Peyer's patch (tissue), 4 donors: ENCODE measurements at regions not wholly inside any gene's neighbourhood (a gene's known extent, or its start where the extent isn't known, plus 50 kb on each side); places are given as distances from the start of the nearest gene placed in this dataset.

Experiments
- DNase-seq, 3 donors: peaks; one replicate each; pipeline ENCODE4 v3.0.0-alpha.2; 2017 to 2019
- H3K27ac ChIP-seq, 4 donors: fragments of 200-600 bp; sonication (generic); one replicate each; pipeline ENCODE4 v1.5.1; 2016 to 2019
- H3K27me3 ChIP-seq, 2 donors: fragments of 200-600 bp; sonication (generic); one replicate each; pipeline ENCODE4 v1.5.1; 2019
- H3K36me3 ChIP-seq, 3 donors: fragments of 200-600 bp; sonication (generic); one replicate each; pipeline ENCODE4 v1.5.1; 2016 to 2019
- H3K4me1 ChIP-seq, 4 donors: fragments of 200-600 bp; sonication (generic); one replicate each; pipeline ENCODE4 v1.5.1; 2016 to 2019
- H3K4me3 ChIP-seq, 4 donors: fragments of 200-600 bp; sonication (generic); 1 replicate in 3 of 4; 2 replicates in 1 of 4; pipeline ENCODE4 v1.5.1; 2016 to 2019; ENCODE audit warnings: mild to moderate bottlenecking in 1 of 4
- H3K9me3 ChIP-seq, 4 donors: fragments of 200-600 bp; sonication (generic); one replicate each; pipeline ENCODE4 v1.5.1; 2016 to 2019; ENCODE audit warnings: mild to moderate bottlenecking in 1 of 4
- POLR2A ChIP-seq, 2 donors: fragments of 450-650 bp; IDR thresholded peaks; one replicate each; pipeline ENCODE4 v1.5.1; 2017; ENCODE audit warnings: antibody characterized with exemption in 2 of 2, mild to moderate bottlenecking in 2 of 2, moderate library complexity in 2 of 2
- TF ChIP-seq, protein P1 (sequence below), 6 experiments: fragments of 450-650 bp in 4 of 6; fragments of 200-600 bp in 2 of 6; sonication (generic) in 1 of 6; IDR thresholded peaks; one replicate each; pipeline ENCODE4 v1.5.1; 2017 to 2019; ENCODE audit warnings: antibody characterized with exemption in 6 of 6, mild to moderate bottlenecking in 3 of 6, moderate library complexity in 1 of 6

DNA sequence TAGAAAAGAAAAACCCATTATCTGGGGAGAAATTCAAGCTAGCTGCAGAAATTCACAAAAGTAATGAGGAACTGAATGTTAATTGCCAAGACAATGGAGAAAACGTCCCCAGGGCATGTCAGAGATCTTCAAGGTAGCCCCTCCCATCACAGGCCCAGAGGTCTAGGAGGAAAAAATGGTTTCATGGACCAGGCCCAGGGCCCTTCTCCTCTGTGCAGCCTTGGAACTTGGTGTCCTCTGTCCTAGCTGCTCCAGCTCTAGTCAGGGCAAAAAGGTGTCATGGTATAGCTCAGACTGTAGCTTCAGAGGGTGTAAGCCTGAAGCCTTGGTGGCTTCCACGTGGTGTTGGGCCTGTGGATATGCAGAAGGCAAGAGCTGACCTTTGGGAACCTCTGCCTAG lies 411.8 kb downstream of the ADRA2A start:
- no peak for DNase-seq
- Histone ChIP-seq H3K4me3 (no peak overlapping the region), H3K9me3 (peaks cover 0 to 12% (median 5%) of the 10 kb centered on the region in 4 donors), H3K27ac (no peak overlapping the region), H3K4me1 (no peaks in the 10 kb centered on the region), H3K36me3 (no peaks in the 10 kb centered on the region), H3K27me3 (no peaks in the 10 kb centered on the region)
- TF ChIP-seq POLR2A (IDR thresholded peaks at IDR 0.05), result no peak
- TF ChIP-seq, protein P1, sequence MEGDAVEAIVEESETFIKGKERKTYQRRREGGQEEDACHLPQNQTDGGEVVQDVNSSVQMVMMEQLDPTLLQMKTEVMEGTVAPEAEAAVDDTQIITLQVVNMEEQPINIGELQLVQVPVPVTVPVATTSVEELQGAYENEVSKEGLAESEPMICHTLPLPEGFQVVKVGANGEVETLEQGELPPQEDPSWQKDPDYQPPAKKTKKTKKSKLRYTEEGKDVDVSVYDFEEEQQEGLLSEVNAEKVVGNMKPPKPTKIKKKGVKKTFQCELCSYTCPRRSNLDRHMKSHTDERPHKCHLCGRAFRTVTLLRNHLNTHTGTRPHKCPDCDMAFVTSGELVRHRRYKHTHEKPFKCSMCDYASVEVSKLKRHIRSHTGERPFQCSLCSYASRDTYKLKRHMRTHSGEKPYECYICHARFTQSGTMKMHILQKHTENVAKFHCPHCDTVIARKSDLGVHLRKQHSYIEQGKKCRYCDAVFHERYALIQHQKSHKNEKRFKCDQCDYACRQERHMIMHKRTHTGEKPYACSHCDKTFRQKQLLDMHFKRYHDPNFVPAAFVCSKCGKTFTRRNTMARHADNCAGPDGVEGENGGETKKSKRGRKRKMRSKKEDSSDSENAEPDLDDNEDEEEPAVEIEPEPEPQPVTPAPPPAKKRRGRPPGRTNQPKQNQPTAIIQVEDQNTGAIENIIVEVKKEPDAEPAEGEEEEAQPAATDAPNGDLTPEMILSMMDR (IDR thresholded peaks at IDR 0.05), result no peak

DNA sequence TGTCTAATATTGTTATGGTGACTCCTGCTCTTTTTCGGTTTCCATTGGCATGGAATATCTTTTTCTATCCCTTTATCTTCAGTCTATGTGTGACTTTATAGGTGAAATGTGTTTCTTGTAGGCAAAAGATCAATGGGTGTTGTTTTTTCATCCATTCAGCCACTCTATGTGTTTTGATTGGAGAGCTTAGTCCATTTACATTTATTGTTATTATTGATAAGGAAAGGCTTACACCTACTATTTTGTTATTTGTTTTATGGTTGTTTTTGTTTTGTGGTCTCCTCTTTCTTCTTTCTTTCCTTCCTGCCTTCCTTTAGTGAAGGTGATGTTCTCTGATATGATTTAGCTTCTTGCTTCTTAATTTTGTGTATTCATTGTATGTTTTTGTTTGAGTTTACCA lies 414.3 kb downstream of the ADRA2A start:
- Histone ChIP-seq H3K27ac (no peak overlapping the region), H3K9me3 (peaks cover 0 to 12% (median 5%) of the 10 kb centered on the region in 4 donors), H3K27me3 (no peaks in the 10 kb centered on the region), H3K4me1 (no peaks in the 10 kb centered on the region), H3K4me3 (no peak overlapping the region), H3K36me3 (no peaks in the 10 kb centered on the region)
- no peak for TF ChIP-seq POLR2A (IDR thresholded peaks at IDR 0.05)
- TF ChIP-seq, protein P1 (IDR thresholded peaks at IDR 0.05), result no peak
- DNase-seq, result no peak

DNA sequence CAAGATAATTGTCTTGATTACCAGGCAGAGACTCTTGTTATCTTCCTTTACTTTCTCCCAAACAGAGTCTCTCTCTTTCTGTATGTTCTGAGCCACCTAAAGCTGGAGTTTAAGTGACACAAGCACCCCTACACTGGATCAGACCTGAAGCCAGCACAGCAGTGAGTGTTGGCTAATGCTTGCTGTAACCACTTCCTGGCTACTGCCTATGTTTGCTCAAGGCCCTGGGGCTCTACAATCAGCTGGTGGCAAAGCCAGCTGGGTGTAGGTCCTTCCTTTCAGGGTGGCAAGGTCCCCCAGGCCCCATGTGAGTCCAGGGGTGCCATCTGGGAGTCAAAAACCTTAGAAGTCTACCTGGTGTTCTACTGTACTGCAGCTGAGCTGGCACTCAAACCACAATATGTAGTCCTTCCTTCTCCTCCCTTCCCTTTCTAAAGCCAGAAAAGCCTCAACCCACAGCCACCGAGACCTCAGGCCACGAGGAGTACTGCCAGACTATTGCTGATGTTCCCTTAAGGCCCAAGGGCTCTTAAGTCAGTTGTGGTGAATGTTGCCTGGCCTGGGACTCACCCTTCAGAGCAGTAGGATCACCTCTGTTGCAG lies 416.3 kb downstream of the ADRA2A start:
- H3K4me1 ChIP-seq, result no peaks in the 10 kb centered on the region
- TF ChIP-seq, protein P1 (IDR thresholded peaks at IDR 0.05), result no peak
- TF ChIP-seq POLR2A (IDR thresholded peaks at IDR 0.05), result no peak
- H3K4me3 ChIP-seq, result no peak overlapping the region
- H3K27ac ChIP-seq, result no peak overlapping the region
- H3K9me3 ChIP-seq, result peaks cover 0 to 12% (median 5%) of the 10 kb centered on the region in 4 donors
- no peaks in the 10 kb centered on the region for H3K36me3 ChIP-seq
- no peak for DNase-seq
- H3K27me3 ChIP-seq, result no peaks in the 10 kb centered on the region

DNA sequence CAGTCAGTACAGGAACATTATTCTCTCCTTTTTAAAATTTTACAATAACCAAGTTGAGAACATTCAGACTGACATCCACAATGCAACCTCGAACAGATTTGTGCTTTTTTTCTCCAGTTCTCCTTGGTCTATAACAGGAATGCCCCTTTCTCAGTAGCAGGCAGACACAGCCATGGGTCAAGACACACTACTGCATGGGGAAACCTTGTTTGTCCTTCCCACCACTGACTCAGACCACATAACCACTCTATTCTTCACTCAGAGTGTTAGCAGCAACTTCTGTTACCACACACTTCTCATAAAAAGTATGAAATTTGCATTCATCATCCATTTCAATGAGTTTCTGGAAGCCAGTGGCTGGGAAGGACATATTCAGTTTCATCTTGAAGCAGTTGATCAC lies 421.7 kb downstream of the ADRA2A start:
- Histone ChIP-seq H3K27ac (no peak overlapping the region), H3K4me1 (no peaks in the 10 kb centered on the region), H3K36me3 (no peaks in the 10 kb centered on the region), H3K9me3 (no peaks in the 10 kb centered on the region), H3K4me3 (no peak overlapping the region), H3K27me3 (no peaks in the 10 kb centered on the region)
- TF ChIP-seq, protein P1 (IDR thresholded peaks at IDR 0.05), result no peak
- no peak for TF ChIP-seq POLR2A (IDR thresholded peaks at IDR 0.05)
- DNase-seq, result no peak

DNA sequence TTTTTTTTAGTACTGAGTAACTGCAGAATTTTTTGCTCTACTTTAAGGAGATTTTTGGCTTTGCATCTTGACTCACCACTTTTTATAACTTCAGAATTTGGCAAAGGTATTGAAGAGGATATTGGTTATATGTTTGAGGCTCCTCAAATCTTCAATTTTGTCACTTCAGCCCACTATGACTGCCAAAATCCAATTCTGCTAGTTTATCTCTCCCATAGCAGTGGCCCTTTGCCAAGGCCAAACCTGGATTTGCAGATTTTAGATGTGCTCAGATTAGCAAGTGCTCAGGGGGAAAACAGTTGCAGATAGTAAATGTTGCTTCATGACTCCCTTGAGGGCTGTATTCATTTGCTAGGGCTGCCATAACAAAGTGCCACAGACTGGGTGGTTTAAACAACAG lies 427.5 kb downstream of the ADRA2A start:
- H3K36me3 ChIP-seq, result no peaks in the 10 kb centered on the region
- H3K27me3 ChIP-seq, result no peaks in the 10 kb centered on the region
- no peaks in the 10 kb centered on the region for H3K4me1 ChIP-seq
- no peaks in the 10 kb centered on the region for H3K9me3 ChIP-seq
- no peak for DNase-seq
- H3K27ac ChIP-seq, result no peak overlapping the region
- H3K4me3 ChIP-seq, result no peak overlapping the region
- no peak for TF ChIP-seq POLR2A (IDR thresholded peaks at IDR 0.05)
- TF ChIP-seq, protein P1 (IDR thresholded peaks at IDR 0.05), result no peak
